HG02798 (cell line): ENCODE measurements at regions not wholly inside any gene's neighbourhood (a gene's known extent, or its start where the extent isn't known, plus 50 kb on each side); places are given as distances from the start of the nearest gene placed in this dataset.

Experiments
- ATAC-seq: cut with Tn5 transposase; IDR thresholded peaks from one replicate; pipeline ENCODE4 v1.9.1; 2021; ENCODE audit warnings: mild to moderate bottlenecking; ENCODE audit not compliant: unreplicated experiment, poor library complexity

GRCh38 chr4:156598138-156598681 is 373.4 kb downstream of the PDGFC start:
- no peak for ATAC-seq

GRCh38 chr4:156596706-156597329 is 374.8 kb downstream of the PDGFC start:
- ATAC-seq = no peak

GRCh38 chr4:156596026-156596425 is 375.6 kb downstream of the PDGFC start:
- no peak for ATAC-seq

GRCh38 chr4:156595041-156595440 is 376.6 kb downstream of the PDGFC start:
- ATAC-seq = no peak

- no peak for ATAC-seq
Measured at GRCh38 chr4:156594624-156595023, 377.0 kb downstream of the PDGFC start.

GRCh38 chr4:156593464-156593863 is 378.1 kb downstream of the PDGFC start:
- ATAC-seq = no peak

- no peak for ATAC-seq
Measured at GRCh38 chr4:156591679-156592078, 379.9 kb downstream of the PDGFC start.

- no peak for ATAC-seq
Measured at GRCh38 chr4:156584100-156584499, 387.5 kb downstream of the PDGFC start.

- ATAC-seq = no peak
Measured at GRCh38 chr4:156583265-156583664, 388.3 kb downstream of the PDGFC start.

GRCh38 chr4:156581282-156582063 is 390.1 kb downstream of the PDGFC start:
- no peak for ATAC-seq

GRCh38 chr4:156578713-156579112 is 392.9 kb downstream of the PDGFC start:
- ATAC-seq = no peak

- ATAC-seq = no peak
Measured at GRCh38 chr4:156578005-156578404, 393.6 kb downstream of the PDGFC start.

- no peak for ATAC-seq
Measured at GRCh38 chr4:156576946-156577345, 394.7 kb downstream of the PDGFC start.

- no peak for ATAC-seq
Measured at GRCh38 chr4:156575430-156576073, 396.0 kb downstream of the PDGFC start.

- no peak for ATAC-seq
Measured at GRCh38 chr4:156571146-156571545, 400.5 kb downstream of the PDGFC start.

- ATAC-seq = no peak
Measured at GRCh38 chr4:156569535-156569934, 402.1 kb downstream of the PDGFC start.

- ATAC-seq = no peak
Measured at GRCh38 chr4:156568484-156568883, 403.1 kb downstream of the PDGFC start.

- no peak for ATAC-seq
Measured at GRCh38 chr4:156568041-156568440, 403.6 kb downstream of the PDGFC start.

GRCh38 chr4:156560701-156561100 is 410.9 kb downstream of the PDGFC start:
- no peak for ATAC-seq

- ATAC-seq = no peak
Measured at GRCh38 chr4:156559346-156559745, 412.3 kb downstream of the PDGFC start.

GRCh38 chr4:156558373-156559025 is 413.1 kb downstream of the PDGFC start:
- ATAC-seq = no peak
